H9 (cell line): ENCODE measurements at regions not wholly inside any gene's neighbourhood (a gene's known extent, or its start where the extent isn't known, plus 50 kb on each side); places are given as distances from the start of the nearest gene placed in this dataset.

ENCODE experiments used
- DNase-seq: peaks from one replicate; pipeline ENCODE4 v3.0.0-alpha.2; 2017
- H2AFZ ChIP-seq: one replicate; pipeline ENCODE4 v1.6.1; 2013; ENCODE audit warnings: mild to moderate bottlenecking, low read length, control low read depth, moderate library complexity
- H2AK5ac ChIP-seq: 2 replicates; pipeline ENCODE4 v1.6.1; 2013; ENCODE audit warnings: low read length, control low read depth, mixed read lengths; ENCODE audit not compliant: insufficient read length
- H2BK120ac ChIP-seq: one replicate; pipeline ENCODE4 v1.6.1; 2013; ENCODE audit warnings: low read depth, mild to moderate bottlenecking, low read length, control low read depth, inconsistent platforms; ENCODE audit not compliant: poor library complexity, severe bottlenecking
- H2BK12ac ChIP-seq: 2 replicates; pipeline ENCODE4 v1.6.1; 2013; ENCODE audit warnings: low read length, control low read depth, mixed read lengths, low read depth; ENCODE audit not compliant: insufficient read length
- H2BK15ac ChIP-seq: 2 replicates; pipeline ENCODE4 v1.6.1; 2013; ENCODE audit warnings: low read depth, low read length, control low read depth
- H2BK20ac ChIP-seq: one replicate; pipeline ENCODE4 v1.6.1; 2013; ENCODE audit warnings: low read depth, mild to moderate bottlenecking, low read length, control low read depth, inconsistent platforms; ENCODE audit not compliant: poor library complexity, severe bottlenecking
- H2BK5ac ChIP-seq: 2 replicates; pipeline ENCODE4 v1.6.1; 2013; ENCODE audit warnings: low read length, control low read depth, mixed read lengths; ENCODE audit not compliant: insufficient read length
- H3K14ac ChIP-seq: 2 replicates; pipeline ENCODE4 v1.6.1; 2013; ENCODE audit warnings: low read length, control low read depth; ENCODE audit not compliant: insufficient read depth
- H3K18ac ChIP-seq: 2 replicates; pipeline ENCODE4 v1.6.1; 2013; ENCODE audit warnings: low read depth, mild to moderate bottlenecking, mixed read lengths, low read length, control low read depth; ENCODE audit not compliant: insufficient read length
- H3K23ac ChIP-seq: 2 replicates; pipeline ENCODE4 v1.6.1; 2013; ENCODE audit warnings: low read length, control low read depth, mixed read lengths, low read depth; ENCODE audit not compliant: insufficient read length
- H3K23me2 ChIP-seq: 2 replicates; pipeline ENCODE4 v1.6.1; 2013; ENCODE audit warnings: low read depth, mild to moderate bottlenecking, mixed read lengths, low read length, control low read depth; ENCODE audit not compliant: insufficient read length, poor library complexity, severe bottlenecking
- H3K27ac ChIP-seq: 2 replicates; pipeline ENCODE4 v1.5.1; 2013; ENCODE audit warnings: low read length, control low read depth, mixed read lengths, low read depth; ENCODE audit not compliant: insufficient read length
- H3K27me3 ChIP-seq: 2 replicates; pipeline ENCODE4 v1.6.1; 2013; ENCODE audit warnings: low read length, control low read depth, inconsistent platforms; ENCODE audit not compliant: insufficient read depth
- H3K4ac ChIP-seq: 2 replicates; pipeline ENCODE4 v1.6.1; 2013; ENCODE audit warnings: low read depth, mild to moderate bottlenecking, control low read depth, inconsistent platforms, low read length, moderate library complexity
- H3K4me1 ChIP-seq: 2 replicates; pipeline ENCODE4 v1.6.1; 2013; ENCODE audit warnings: low read length, control low read depth, inconsistent platforms; ENCODE audit not compliant: insufficient read depth
- H3K4me2 ChIP-seq: 2 replicates; pipeline ENCODE4 v1.6.1; 2013; ENCODE audit warnings: low read length, control low read depth, mixed read lengths; ENCODE audit not compliant: insufficient read length, insufficient read depth
- H3K56ac ChIP-seq: 2 replicates; pipeline ENCODE4 v1.6.1; 2013; ENCODE audit warnings: low read depth, mild to moderate bottlenecking, mixed read lengths, low read length, control low read depth; ENCODE audit not compliant: insufficient read length
- H3K79me1 ChIP-seq: 2 replicates; pipeline ENCODE4 v1.6.1; 2013; ENCODE audit warnings: low read depth, mild to moderate bottlenecking, moderate library complexity, low read length, control low read depth, inconsistent platforms; ENCODE audit not compliant: insufficient read depth, poor library complexity, severe bottlenecking
- H3K79me2 ChIP-seq: 2 replicates; pipeline ENCODE4 v1.6.1; 2013; ENCODE audit warnings: low read length, control low read depth, inconsistent platforms; ENCODE audit not compliant: insufficient read depth
- H3K9ac ChIP-seq: 2 replicates; pipeline ENCODE4 v1.6.1; 2013; ENCODE audit warnings: low read length, control low read depth, mixed read lengths; ENCODE audit not compliant: insufficient read length; ENCODE audit errors: extremely low read depth
- H3K9me3 ChIP-seq: one replicate; pipeline ENCODE4 v1.6.1; 2013; ENCODE audit warnings: low read depth, low read length, inconsistent platforms; ENCODE audit not compliant: control insufficient read depth
- H3T11ph ChIP-seq: one replicate; pipeline ENCODE4 v1.6.1; 2013; ENCODE audit warnings: mild to moderate bottlenecking, low read length, control low read depth, inconsistent platforms
- H4K20me1 ChIP-seq: one replicate; pipeline ENCODE4 v1.6.1; 2013; ENCODE audit not compliant: control insufficient read depth, insufficient read length, insufficient read depth
- H4K5ac ChIP-seq: 2 replicates; pipeline ENCODE4 v1.6.1; 2013; ENCODE audit warnings: low read depth, mild to moderate bottlenecking, mixed read lengths, low read length, control low read depth; ENCODE audit not compliant: insufficient read length
- H4K8ac ChIP-seq: replicated peaks from 2 replicates; pipeline ENCODE4 v1.6.1; 2013; ENCODE audit warnings: low read length, control low read depth, mixed read lengths, low read depth; ENCODE audit not compliant: insufficient read length
- H4K91ac ChIP-seq: 2 replicates; pipeline ENCODE4 v1.6.1; 2013; ENCODE audit warnings: low read depth, mild to moderate bottlenecking, moderate library complexity, mixed read lengths, low read length, control low read depth; ENCODE audit not compliant: insufficient read length
- H3K27ac Mint-ChIP-seq, 3 experiments: 2 replicates in 2 of 3; 3 replicates in 1 of 3; pipeline ENCODE4 v1.8.0; 2020 to 2021; ENCODE audit warnings: mixed read lengths in 3 of 3, mild to moderate bottlenecking in 1 of 3, moderate library complexity in 1 of 3
- H3K27me3 Mint-ChIP-seq: 2 replicates; pipeline ENCODE4 v1.8.0; 2021; ENCODE audit warnings: low read depth, mild to moderate bottlenecking, moderate library complexity, mixed read lengths
- H3K36me3 Mint-ChIP-seq, 3 experiments: 2 replicates in 2 of 3; 3 replicates in 1 of 3; pipeline ENCODE4 v1.8.0; 2020 to 2021; ENCODE audit warnings: low read depth in 3 of 3, mixed read lengths in 3 of 3; ENCODE audit not compliant: insufficient read depth in 1 of 3
- H3K4me1 Mint-ChIP-seq, 2 experiments: 2 replicates each; pipeline ENCODE4 v1.8.0; 2020; ENCODE audit warnings: mixed read lengths in 2 of 2
- H3K4me3 Mint-ChIP-seq, 2 experiments: 2 replicates in 1 of 2; 3 replicates in 1 of 2; pipeline ENCODE4 v1.8.0; 2020 to 2021; ENCODE audit warnings: mild to moderate bottlenecking in 2 of 2, mixed read lengths in 2 of 2, moderate library complexity in 1 of 2
- H3K9me3 Mint-ChIP-seq, 2 experiments: 2 replicates in 1 of 2; 3 replicates in 1 of 2; pipeline ENCODE4 v1.8.0; 2020; ENCODE audit warnings: mild to moderate bottlenecking in 2 of 2, mixed read lengths in 2 of 2, moderate library complexity in 1 of 2
- CTCF ChIP-seq: fragments of 200-600 bp; sonication (generic); conservative IDR thresholded peaks from 3 replicates; pipeline ENCODE4 v1.8.0; 2021; ENCODE audit warnings: antibody characterized with exemption, mild to moderate bottlenecking
- whole genome bisulfite sequencing: extraction: QIAGEN DNeasy Blood & Tissue Kit; methylation state at CpG from one replicate; pipeline ENCODE4 v1.1.7; 2013; ENCODE audit warnings: missing lambda C conversion rate, low lambda C conversion rate, mixed read lengths; ENCODE audit not compliant: insufficient read length; ENCODE audit errors: extremely low coverage; 5-methylcytosine and 5-hydroxymethylcytosine counted together

GRCh38 chr7:121587435-121587834, 191.3 kb upstream of the FAM3C start:
- peaks cover 5 to 7% of the 10 kb centered on the region in 2 experiments; a peak in 2 of 4 replicates for H3K4me1 Mint-ChIP-seq
- H2BK20ac ChIP-seq: no peak overlapping the region
- H2BK120ac ChIP-seq: no peak overlapping the region
- H4K91ac ChIP-seq: no peak overlapping the region
- no peak overlapping the region for H3K18ac ChIP-seq
- no peak overlapping the region; a peak in 1 of 7 replicates for H3K27ac Mint-ChIP-seq
- no peak overlapping the region for H2BK12ac ChIP-seq
- H3K79me2 ChIP-seq: no peaks in the 10 kb centered on the region
- peaks cover 0 to 6% (median 0%) of the 10 kb centered on the region in 3 experiments; a peak in 1 of 7 replicates for H3K36me3 Mint-ChIP-seq
- no peak overlapping the region for H3K9ac ChIP-seq
- no peak overlapping the region for H3K4me2 ChIP-seq
- H2AFZ ChIP-seq: no peak overlapping the region
- no peak for DNase-seq
- no peak overlapping the region for H3T11ph ChIP-seq
- no peak overlapping the region for H3K4ac ChIP-seq
- H3K4me1 ChIP-seq: no peaks in the 10 kb centered on the region
- H3K9me3 Mint-ChIP-seq: peaks cover 0 to 5% of the 10 kb centered on the region in 2 experiments; a peak in 3 of 5 replicates
- H4K20me1 ChIP-seq: no peaks in the 10 kb centered on the region
- no peaks in the 10 kb centered on the region for H3K9me3 ChIP-seq
- no peak overlapping the region for H3K4me3 Mint-ChIP-seq
- no peak overlapping the region for H3K56ac ChIP-seq
- WGBS: no CpG with 5 or more reads among the region's 5 CpGs
- H2BK5ac ChIP-seq: no peak overlapping the region
- no peak; the same call in 2 of the 3 replicates for TF ChIP-seq CTCF
- no peak overlapping the region for H4K5ac ChIP-seq
- H2AK5ac ChIP-seq: no peak overlapping the region
- H3K23me2 ChIP-seq: no peaks in the 10 kb centered on the region
- no peak overlapping the region for H4K8ac ChIP-seq
- no peak overlapping the region for H3K14ac ChIP-seq
- no peak overlapping the region for H2BK15ac ChIP-seq
- H3K27me3 Mint-ChIP-seq: no peaks in the 10 kb centered on the region
- H3K27ac ChIP-seq: no peak overlapping the region
- H3K27me3 ChIP-seq: no peaks in the 10 kb centered on the region
- no peaks in the 10 kb centered on the region for H3K79me1 ChIP-seq
- H3K23ac ChIP-seq: no peak overlapping the region
